ENCODE measurements at regions not wholly inside any gene's neighbourhood (a gene's known extent, or its start where the extent isn't known, plus 50 kb on each side); places are given as distances from the start of the nearest gene placed in this dataset.

DNA sequence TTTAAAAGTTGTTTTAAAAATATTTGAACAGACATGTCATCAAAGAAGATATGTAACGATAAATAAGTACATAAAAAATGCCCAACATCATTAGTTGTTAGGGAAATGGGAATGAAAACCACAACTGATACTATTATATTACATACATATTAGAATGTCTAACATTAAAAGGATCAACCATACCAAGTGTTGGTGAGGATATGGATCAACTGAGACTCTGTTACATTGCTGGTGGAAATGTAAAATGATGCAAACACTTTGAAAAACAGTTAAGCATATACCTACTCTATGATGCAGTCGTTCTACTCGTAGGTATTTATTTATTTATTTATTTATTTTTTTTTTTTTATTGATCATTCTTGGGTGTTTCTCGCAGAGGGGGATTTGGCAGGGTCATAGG lies 149.7 kb downstream of the BRMS1L start:
- Histone ChIP-seq H3K4me1 (ENCODE audit: control insufficient read depth in 4 of 4, insufficient read depth in 4 of 4, low read length in 3 of 4) (no peaks in the 10 kb centered on the region), H3K27me3 (ENCODE audit: control insufficient read depth in 4 of 4, insufficient read depth in 4 of 4, low read length in 3 of 4) (no peaks in the 10 kb centered on the region), H3K36me3 (ENCODE audit: control insufficient read depth in 4 of 4, insufficient read depth in 3 of 4, low read depth in 1 of 4, low read length in 3 of 4) (no peaks in the 10 kb centered on the region), H3K4me3 (ENCODE audit: low read depth in 1 of 3, low read length in 3 of 3) (no peak overlapping the region), H3K9ac (ENCODE audit: low read depth in 1 of 2, low read length in 2 of 2) (no peak overlapping the region), H3K9me3 (ENCODE audit: control insufficient read depth in 4 of 4, low read length in 3 of 4) (no peaks in the 10 kb centered on the region), H3K27ac (ENCODE audit: low read depth in 1 of 2, low read length in 2 of 2) (no peak overlapping the region)
- no peak for DNase-seq (ENCODE audit: low spot score)
- 88% methylated on average over 4 of the region's 4 CpGs for WGBS
- TF ChIP-seq EGR1 (IDR thresholded peaks at IDR 0.05; ENCODE audit: low read depth in 2 of 2) (no peak), FOXA2 (IDR thresholded peaks at IDR 0.05) (no peak), FOXA1 (IDR thresholded peaks at IDR 0.05) (no peak)

DNA sequence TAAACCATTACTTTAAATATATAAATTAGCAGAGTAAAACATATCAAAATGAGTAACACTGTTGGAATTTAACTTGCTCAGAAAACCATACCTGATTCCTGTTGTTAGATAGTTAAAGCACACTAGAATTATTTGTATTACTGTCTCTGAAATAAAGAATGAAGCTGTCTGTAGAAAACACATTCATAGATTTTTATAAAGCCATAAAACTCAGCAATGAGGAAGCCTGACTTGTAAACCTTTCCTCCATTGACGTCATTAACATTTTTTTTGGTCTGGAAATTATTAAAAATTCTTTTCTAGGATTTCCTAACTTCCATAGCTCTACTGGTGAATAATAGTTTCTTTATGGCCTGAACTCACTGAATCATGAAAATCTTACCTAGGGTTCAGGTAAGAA lies 147.6 kb downstream of the BRMS1L start:
- 66% methylated on average over 1 of the region's 1 CpG for WGBS
- TF ChIP-seq RAD21 (IDR thresholded peaks at IDR 0.05) (no peak), HNF4A (conservative IDR thresholded peaks at IDR 0.05) (no peak), HNF4G (IDR thresholded peaks at IDR 0.05) (no peak), FOXA1 (IDR thresholded peaks at IDR 0.05) (no peak), EGR1 (IDR thresholded peaks at IDR 0.05; ENCODE audit: low read depth in 2 of 2) (no peak), GABPA (IDR thresholded peaks at IDR 0.05 in 1 of 2, conservative IDR thresholded peaks at IDR 0.05 in 1 of 2) (no peak), FOXA2 (IDR thresholded peaks at IDR 0.05) (no peak)
- TF ChIP-seq, protein P1, sequence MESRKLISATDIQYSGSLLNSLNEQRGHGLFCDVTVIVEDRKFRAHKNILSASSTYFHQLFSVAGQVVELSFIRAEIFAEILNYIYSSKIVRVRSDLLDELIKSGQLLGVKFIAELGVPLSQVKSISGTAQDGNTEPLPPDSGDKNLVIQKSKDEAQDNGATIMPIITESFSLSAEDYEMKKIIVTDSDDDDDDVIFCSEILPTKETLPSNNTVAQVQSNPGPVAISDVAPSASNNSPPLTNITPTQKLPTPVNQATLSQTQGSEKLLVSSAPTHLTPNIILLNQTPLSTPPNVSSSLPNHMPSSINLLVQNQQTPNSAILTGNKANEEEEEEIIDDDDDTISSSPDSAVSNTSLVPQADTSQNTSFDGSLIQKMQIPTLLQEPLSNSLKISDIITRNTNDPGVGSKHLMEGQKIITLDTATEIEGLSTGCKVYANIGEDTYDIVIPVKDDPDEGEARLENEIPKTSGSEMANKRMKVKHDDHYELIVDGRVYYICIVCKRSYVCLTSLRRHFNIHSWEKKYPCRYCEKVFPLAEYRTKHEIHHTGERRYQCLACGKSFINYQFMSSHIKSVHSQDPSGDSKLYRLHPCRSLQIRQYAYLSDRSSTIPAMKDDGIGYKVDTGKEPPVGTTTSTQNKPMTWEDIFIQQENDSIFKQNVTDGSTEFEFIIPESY (IDR thresholded peaks at IDR 0.05), result no peak

DNA sequence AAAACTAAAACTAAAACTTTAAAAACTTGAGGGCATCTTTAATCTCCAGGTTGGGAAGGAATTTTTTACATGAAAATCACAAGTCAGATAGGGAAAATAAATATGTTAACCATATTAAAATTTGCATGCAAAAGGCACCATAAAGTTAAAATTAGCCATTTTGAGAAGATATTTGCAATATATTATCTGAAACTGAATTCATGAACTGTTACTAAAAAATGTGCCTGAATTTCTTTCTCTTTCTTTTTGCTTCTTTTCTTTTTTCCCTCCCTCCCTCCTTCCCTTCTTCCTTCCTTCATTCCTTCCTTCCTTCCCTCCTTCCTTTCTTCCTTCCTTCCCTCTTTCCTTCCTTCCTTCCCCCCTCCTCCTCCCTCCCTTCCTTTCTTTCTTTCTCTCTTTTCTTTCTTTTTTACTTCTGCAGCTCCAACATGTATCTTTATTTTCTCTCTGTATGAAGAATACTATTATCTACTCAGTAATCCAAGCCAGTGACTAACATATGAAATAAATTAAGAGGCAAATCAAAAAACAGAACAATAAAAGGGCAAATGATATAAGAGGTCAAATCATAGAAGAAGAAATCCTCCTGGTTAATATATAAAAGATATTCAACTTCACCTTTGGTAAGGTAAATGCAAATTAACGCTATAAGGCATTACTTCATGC lies 146.0 kb downstream of the BRMS1L start:
- no peaks in the 10 kb centered on the region for H3K9me3 ChIP-seq (ENCODE audit: control insufficient read depth in 4 of 4, low read length in 3 of 4)
- no peak for DNase-seq (ENCODE audit: low spot score)
- H3K4me1 ChIP-seq (ENCODE audit: control insufficient read depth in 4 of 4, insufficient read depth in 4 of 4, low read length in 3 of 4), result no peaks in the 10 kb centered on the region
- no peaks in the 10 kb centered on the region for H3K27me3 ChIP-seq (ENCODE audit: control insufficient read depth in 4 of 4, insufficient read depth in 4 of 4, low read length in 3 of 4)
- H3K36me3 ChIP-seq (ENCODE audit: control insufficient read depth in 4 of 4, insufficient read depth in 3 of 4, low read depth in 1 of 4, low read length in 3 of 4), result no peaks in the 10 kb centered on the region
- TF ChIP-seq FOXA1 (IDR thresholded peaks at IDR 0.05) (no peak), GABPA (IDR thresholded peaks at IDR 0.05 in 1 of 2, conservative IDR thresholded peaks at IDR 0.05 in 1 of 2) (no peak), YY1 (IDR thresholded peaks at IDR 0.05) (no peak)
- TF ChIP-seq, protein P1 (IDR thresholded peaks at IDR 0.05), result no peak
- TF ChIP-seq, protein P2, sequence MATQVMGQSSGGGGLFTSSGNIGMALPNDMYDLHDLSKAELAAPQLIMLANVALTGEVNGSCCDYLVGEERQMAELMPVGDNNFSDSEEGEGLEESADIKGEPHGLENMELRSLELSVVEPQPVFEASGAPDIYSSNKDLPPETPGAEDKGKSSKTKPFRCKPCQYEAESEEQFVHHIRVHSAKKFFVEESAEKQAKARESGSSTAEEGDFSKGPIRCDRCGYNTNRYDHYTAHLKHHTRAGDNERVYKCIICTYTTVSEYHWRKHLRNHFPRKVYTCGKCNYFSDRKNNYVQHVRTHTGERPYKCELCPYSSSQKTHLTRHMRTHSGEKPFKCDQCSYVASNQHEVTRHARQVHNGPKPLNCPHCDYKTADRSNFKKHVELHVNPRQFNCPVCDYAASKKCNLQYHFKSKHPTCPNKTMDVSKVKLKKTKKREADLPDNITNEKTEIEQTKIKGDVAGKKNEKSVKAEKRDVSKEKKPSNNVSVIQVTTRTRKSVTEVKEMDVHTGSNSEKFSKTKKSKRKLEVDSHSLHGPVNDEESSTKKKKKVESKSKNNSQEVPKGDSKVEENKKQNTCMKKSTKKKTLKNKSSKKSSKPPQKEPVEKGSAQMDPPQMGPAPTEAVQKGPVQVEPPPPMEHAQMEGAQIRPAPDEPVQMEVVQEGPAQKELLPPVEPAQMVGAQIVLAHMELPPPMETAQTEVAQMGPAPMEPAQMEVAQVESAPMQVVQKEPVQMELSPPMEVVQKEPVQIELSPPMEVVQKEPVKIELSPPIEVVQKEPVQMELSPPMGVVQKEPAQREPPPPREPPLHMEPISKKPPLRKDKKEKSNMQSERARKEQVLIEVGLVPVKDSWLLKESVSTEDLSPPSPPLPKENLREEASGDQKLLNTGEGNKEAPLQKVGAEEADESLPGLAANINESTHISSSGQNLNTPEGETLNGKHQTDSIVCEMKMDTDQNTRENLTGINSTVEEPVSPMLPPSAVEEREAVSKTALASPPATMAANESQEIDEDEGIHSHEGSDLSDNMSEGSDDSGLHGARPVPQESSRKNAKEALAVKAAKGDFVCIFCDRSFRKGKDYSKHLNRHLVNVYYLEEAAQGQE (IDR thresholded peaks at IDR 0.05), result no peak
- TF ChIP-seq, protein P3, sequence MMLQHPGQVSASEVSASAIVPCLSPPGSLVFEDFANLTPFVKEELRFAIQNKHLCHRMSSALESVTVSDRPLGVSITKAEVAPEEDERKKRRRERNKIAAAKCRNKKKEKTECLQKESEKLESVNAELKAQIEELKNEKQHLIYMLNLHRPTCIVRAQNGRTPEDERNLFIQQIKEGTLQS (IDR thresholded peaks at IDR 0.05), result no peak
- no peak overlapping the region for H3K9ac ChIP-seq (ENCODE audit: low read depth in 1 of 2, low read length in 2 of 2)
- H3K27ac ChIP-seq (ENCODE audit: low read depth in 1 of 2, low read length in 2 of 2), result no peak overlapping the region
- no peak overlapping the region for H3K4me3 ChIP-seq (ENCODE audit: low read depth in 1 of 3, low read length in 3 of 3)
- 71% methylated on average over 1 of the region's 1 CpG for WGBS

More for the DNA sequence above, 147.6 kb downstream of the BRMS1L start:
- no peak for DNase-seq (ENCODE audit: low spot score)
- H3K36me3 ChIP-seq (ENCODE audit: control insufficient read depth in 4 of 4, insufficient read depth in 3 of 4, low read depth in 1 of 4, low read length in 3 of 4), result no peaks in the 10 kb centered on the region
- H3K27ac ChIP-seq (ENCODE audit: low read depth in 1 of 2, low read length in 2 of 2), result no peak overlapping the region
- no peaks in the 10 kb centered on the region for H3K27me3 ChIP-seq (ENCODE audit: control insufficient read depth in 4 of 4, insufficient read depth in 4 of 4, low read length in 3 of 4)
- H3K9me3 ChIP-seq (ENCODE audit: control insufficient read depth in 4 of 4, low read length in 3 of 4), result no peaks in the 10 kb centered on the region
- H3K9ac ChIP-seq (ENCODE audit: low read depth in 1 of 2, low read length in 2 of 2), result no peak overlapping the region
- H3K4me1 ChIP-seq (ENCODE audit: control insufficient read depth in 4 of 4, insufficient read depth in 4 of 4, low read length in 3 of 4), result no peaks in the 10 kb centered on the region
- H3K4me3 ChIP-seq (ENCODE audit: low read depth in 1 of 3, low read length in 3 of 3), result no peak overlapping the region
